OCI-LY1 (cell line): ENCODE measurements at regions not wholly inside any gene's neighbourhood (a gene's known extent, or its start where the extent isn't known, plus 50 kb on each side); places are given as distances from the start of the nearest gene placed in this dataset.

ENCODE experiments used
- EZH2 ChIP-seq: fragments of 200-600 bp; sonication (generic), shearing (Covaris generic); IDR thresholded peaks from 2 replicates; pipeline ENCODE4 v1.8.0; 2017; ENCODE audit warnings: borderline replicate concordance, mixed run types, mild to moderate bottlenecking, antibody characterized with exemption, low read length, moderate library complexity, mixed read lengths
- TF ChIP-seq, protein P1 (sequence below): fragments of 200-600 bp; sonication (generic), shearing (Covaris generic); IDR thresholded peaks from 2 replicates; pipeline ENCODE4 v1.5.1; 2017; ENCODE audit warnings: mild to moderate bottlenecking, antibody characterized with exemption, low read length, moderate library complexity, mixed read lengths

DNA sequence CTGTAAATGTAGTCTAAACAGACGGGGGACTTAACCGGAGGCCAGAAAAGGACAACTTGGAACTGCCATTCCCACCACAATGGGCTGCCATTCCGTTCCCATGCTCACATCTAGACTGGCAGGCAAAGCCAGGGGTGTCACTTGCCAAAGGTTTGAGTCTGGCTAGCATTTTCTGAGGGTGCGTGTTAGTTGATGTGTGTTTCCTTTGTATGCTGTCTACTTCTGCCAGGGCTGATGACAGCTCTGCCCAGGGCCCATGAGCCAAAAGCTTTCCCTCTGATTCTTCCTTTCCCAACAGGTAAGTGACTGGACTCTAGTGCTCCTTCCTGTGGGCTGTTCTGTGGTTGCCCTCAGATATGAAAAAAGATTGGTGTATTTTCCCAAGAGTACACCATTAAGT, 68.0 kb downstream of the ZNF608 start:
- TF ChIP-seq, protein P1, sequence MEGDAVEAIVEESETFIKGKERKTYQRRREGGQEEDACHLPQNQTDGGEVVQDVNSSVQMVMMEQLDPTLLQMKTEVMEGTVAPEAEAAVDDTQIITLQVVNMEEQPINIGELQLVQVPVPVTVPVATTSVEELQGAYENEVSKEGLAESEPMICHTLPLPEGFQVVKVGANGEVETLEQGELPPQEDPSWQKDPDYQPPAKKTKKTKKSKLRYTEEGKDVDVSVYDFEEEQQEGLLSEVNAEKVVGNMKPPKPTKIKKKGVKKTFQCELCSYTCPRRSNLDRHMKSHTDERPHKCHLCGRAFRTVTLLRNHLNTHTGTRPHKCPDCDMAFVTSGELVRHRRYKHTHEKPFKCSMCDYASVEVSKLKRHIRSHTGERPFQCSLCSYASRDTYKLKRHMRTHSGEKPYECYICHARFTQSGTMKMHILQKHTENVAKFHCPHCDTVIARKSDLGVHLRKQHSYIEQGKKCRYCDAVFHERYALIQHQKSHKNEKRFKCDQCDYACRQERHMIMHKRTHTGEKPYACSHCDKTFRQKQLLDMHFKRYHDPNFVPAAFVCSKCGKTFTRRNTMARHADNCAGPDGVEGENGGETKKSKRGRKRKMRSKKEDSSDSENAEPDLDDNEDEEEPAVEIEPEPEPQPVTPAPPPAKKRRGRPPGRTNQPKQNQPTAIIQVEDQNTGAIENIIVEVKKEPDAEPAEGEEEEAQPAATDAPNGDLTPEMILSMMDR = no peak
- no peak for TF ChIP-seq EZH2
